Vagina (tissue), 2 donors: ENCODE measurements at regions not wholly inside any gene's neighbourhood (a gene's known extent, or its start where the extent isn't known, plus 50 kb on each side); places are given as distances from the start of the nearest gene placed in this dataset.
"Not testable (repeated sequence)": the region's sequence is repeated elsewhere in the genome, so short reads cannot be mapped to it uniquely, and the experiment has no call there.

Experiments
- DNase-seq, 2 donors: peaks; one replicate each; pipeline ENCODE4 v3.0.0-alpha.2; 2017; ENCODE audit errors: extremely low spot score in 2 of 2
- H3K27ac ChIP-seq: fragments of 200-600 bp; sonication (generic); one replicate; pipeline ENCODE4 v1.5.1; 2019
- H3K27me3 ChIP-seq: fragments of 200-600 bp; sonication (generic); one replicate; pipeline ENCODE4 v1.5.1; 2019
- H3K36me3 ChIP-seq, 2 donors: fragments of 200-600 bp; sonication (generic); one replicate each; pipeline ENCODE4 v1.5.1; 2017 to 2019
- H3K4me1 ChIP-seq: fragments of 200-600 bp; sonication (generic); one replicate; pipeline ENCODE4 v1.5.1; 2019
- H3K4me3 ChIP-seq, 2 donors: fragments of 200-600 bp; sonication (generic); 1 replicate in 1 of 2; 2 replicates in 1 of 2; pipeline ENCODE4 v1.5.1; 2016 to 2019
- H3K9me3 ChIP-seq: fragments of 200-600 bp; sonication (generic); one replicate; pipeline ENCODE4 v1.5.1; 2019
- CTCF ChIP-seq, 3 experiments: fragments of 450-650 bp in 2 of 3; fragments of 200-600 bp in 1 of 3; sonication (generic) in 1 of 3; IDR thresholded peaks; one replicate each; pipeline ENCODE4 v1.5.1; 2017 to 2019; ENCODE audit warnings: antibody characterized with exemption in 3 of 3, mild to moderate bottlenecking in 2 of 3, moderate library complexity in 2 of 3
- POLR2A ChIP-seq, 2 donors: fragments of 450-650 bp; IDR thresholded peaks; one replicate each; pipeline ENCODE4 v1.6.1; 2017; ENCODE audit warnings: antibody characterized with exemption in 2 of 2, mild to moderate bottlenecking in 2 of 2, moderate library complexity in 2 of 2
- POLR2AphosphoS5 ChIP-seq, 2 donors: sonication (generic); formaldehyde crosslinking; IDR thresholded peaks; one replicate each; pipeline ENCODE4 v1.9.0; 2017; ENCODE audit warnings: antibody characterized with exemption in 2 of 2, mild to moderate bottlenecking in 2 of 2, low read depth in 1 of 2; ENCODE audit not compliant: insufficient read depth in 1 of 2
- intact Hi-C: fragments of 100-400 bp; cut with DNase I; formaldehyde crosslinking; loops from one replicate; pipeline ENCODE4 v1.15.1; 2023

GRCh38 chr6:169396554-169397163 is 143.0 kb upstream of the THBS2 start:
- intact Hi-C loops: no loop called here

GRCh38 chr6:169396009-169396539 is 142.4 kb upstream of the THBS2 start:
- H3K27ac ChIP-seq, H3K4me3 ChIP-seq, H3K36me3 ChIP-seq, H3K27me3 ChIP-seq, H3K9me3 ChIP-seq, intact Hi-C loops, H3K4me1 ChIP-seq: not testable (repeated sequence)
- peak in 1 of 2 donors; percentile 28 for DNase-seq

More at GRCh38 chr6:169396554-169397163, 143.0 kb upstream of the THBS2 start:
- H3K4me1 ChIP-seq: no peaks in the 10 kb centered on the region
- no peak overlapping the region for H3K4me3 ChIP-seq
- TF ChIP-seq CTCF (IDR thresholded peaks at IDR 0.05) (no peak), POLR2A (IDR thresholded peaks at IDR 0.05) (no peak), POLR2AphosphoS5 (IDR thresholded peaks at IDR 0.05; ENCODE audit: insufficient read depth in 1 of 2, low read depth in 1 of 2) (no peak)
- DNase-seq: peak in 1 of 2 donors; percentile 82
- no peaks in the 10 kb centered on the region for H3K9me3 ChIP-seq
- H3K36me3 ChIP-seq: no peaks in the 10 kb centered on the region
- H3K27ac ChIP-seq: no peak overlapping the region
- H3K27me3 ChIP-seq: no peaks in the 10 kb centered on the region

- Histone ChIP-seq H3K4me3 (no peak overlapping the region), H3K36me3 (no peaks in the 10 kb centered on the region), H3K27ac (no peak overlapping the region), H3K27me3 (no peaks in the 10 kb centered on the region), H3K4me1 (no peaks in the 10 kb centered on the region), H3K9me3 (no peaks in the 10 kb centered on the region)
- DNase-seq: peak in 1 of 2 donors; percentile 55
- TF ChIP-seq POLR2A (IDR thresholded peaks at IDR 0.05): no peak
- no peak for TF ChIP-seq CTCF (IDR thresholded peaks at IDR 0.05)
- no peak for TF ChIP-seq POLR2AphosphoS5 (IDR thresholded peaks at IDR 0.05; ENCODE audit: insufficient read depth in 1 of 2, low read depth in 1 of 2)
- intact Hi-C loops: no loop called here
Observed at GRCh38 chr6:169395080-169395805, 141.6 kb upstream of the THBS2 start.

GRCh38 chr6:169393753-169394152 is 140.1 kb upstream of the THBS2 start:
- DNase-seq: peak in 1 of 2 donors; percentile 34
- Histone ChIP-seq H3K27ac (no peak overlapping the region), H3K4me3 (no peak overlapping the region), H3K36me3 (no peaks in the 10 kb centered on the region), H3K9me3 (no peaks in the 10 kb centered on the region), H3K27me3 (no peaks in the 10 kb centered on the region), H3K4me1 (no peaks in the 10 kb centered on the region)
- intact Hi-C loops: no loop called here
- no peak for TF ChIP-seq POLR2AphosphoS5 (IDR thresholded peaks at IDR 0.05; ENCODE audit: insufficient read depth in 1 of 2, low read depth in 1 of 2)
- no peak for TF ChIP-seq POLR2A (IDR thresholded peaks at IDR 0.05)
- TF ChIP-seq CTCF (IDR thresholded peaks at IDR 0.05): no peak

GRCh38 chr6:169391473-169392071 is 137.9 kb upstream of the THBS2 start:
- TF ChIP-seq POLR2A (IDR thresholded peaks at IDR 0.05) (no peak), CTCF (IDR thresholded peaks at IDR 0.05) (no peak), POLR2AphosphoS5 (IDR thresholded peaks at IDR 0.05; ENCODE audit: insufficient read depth in 1 of 2, low read depth in 1 of 2) (no peak)
- H3K4me3 ChIP-seq: no peak overlapping the region
- H3K27ac ChIP-seq: no peak overlapping the region
- H3K4me1 ChIP-seq: peaks cover 15% of the 10 kb centered on the region
- no peaks in the 10 kb centered on the region for H3K36me3 ChIP-seq
- no peak for DNase-seq
- intact Hi-C loops: no loop called here
- no peaks in the 10 kb centered on the region for H3K27me3 ChIP-seq
- no peaks in the 10 kb centered on the region for H3K9me3 ChIP-seq
